NCI-H146 treated with DMSO at 0.1 percent for 48 hours (cell line): ENCODE measurements at regions not wholly inside any gene's neighbourhood (a gene's known extent, or its start where the extent isn't known, plus 50 kb on each side); places are given as distances from the start of the nearest gene placed in this dataset.
"Not testable (repeated sequence)": the region's sequence is repeated elsewhere in the genome, so short reads cannot be mapped to it uniquely, and the experiment has no call there.

Experiments
- DNase-seq: peaks from one replicate; lab custom pipeline; 2025; ENCODE audit not compliant: unreplicated experiment; lab: John Stamatoyannopoulos, UW

- DNase-seq, result not testable (repeated sequence)
Measured at GRCh38 chr16:60605652-60606051, 1430.6 kb downstream of the CDH8 start.

- DNase-seq, result no peak
Measured at GRCh38 chr16:60605176-60605575, 1431.1 kb downstream of the CDH8 start.

- no peak for DNase-seq
Measured at GRCh38 chr16:60586493-60586892, 1449.7 kb downstream of the CDH8 start.

DNA sequence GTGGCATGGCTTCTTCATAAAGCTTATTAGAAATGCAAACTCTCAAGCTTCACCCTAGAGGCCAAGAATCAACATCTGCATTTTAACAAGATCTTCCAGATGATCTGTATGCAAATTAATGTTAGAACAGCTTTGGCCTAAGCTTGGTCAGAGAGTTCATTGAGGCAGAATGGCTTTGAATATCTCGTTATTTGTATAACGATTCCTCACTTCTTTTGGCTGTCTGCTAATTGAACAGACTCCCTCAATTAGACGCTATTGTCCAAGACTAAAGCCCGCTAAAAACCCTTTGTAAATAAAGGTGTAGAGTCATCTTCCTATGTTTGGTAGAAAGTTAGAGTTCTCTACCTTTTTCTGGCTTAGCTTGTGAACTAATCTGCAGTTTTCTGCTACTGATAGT, 1453.7 kb downstream of the CDH8 start:
- no peak for DNase-seq

- no peak for DNase-seq
Measured at GRCh38 chr16:60566901-60567300, 1469.3 kb downstream of the CDH8 start.

GRCh38 chr16:60564588-60564987, 1471.7 kb downstream of the CDH8 start:
- no peak for DNase-seq

DNA sequence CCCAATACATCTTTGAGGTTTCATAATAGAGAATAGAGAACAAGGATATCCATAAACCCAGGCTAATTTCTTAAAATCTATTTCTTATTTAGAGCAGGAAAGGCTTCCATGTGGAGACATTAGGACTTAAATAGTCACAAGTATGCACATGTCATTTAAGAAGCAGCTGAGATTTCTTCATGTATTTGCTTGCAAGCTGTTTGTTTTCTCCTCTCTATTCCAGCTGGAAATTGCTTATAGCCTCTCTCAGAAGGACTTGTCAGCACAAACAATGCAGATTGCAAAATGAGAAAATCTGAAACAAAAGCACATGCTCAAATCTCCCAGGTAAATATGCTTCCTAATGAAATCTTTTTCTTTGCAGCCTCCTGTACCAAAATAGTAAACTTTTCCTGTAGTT, 1473.1 kb downstream of the CDH8 start:
- no peak for DNase-seq

DNA sequence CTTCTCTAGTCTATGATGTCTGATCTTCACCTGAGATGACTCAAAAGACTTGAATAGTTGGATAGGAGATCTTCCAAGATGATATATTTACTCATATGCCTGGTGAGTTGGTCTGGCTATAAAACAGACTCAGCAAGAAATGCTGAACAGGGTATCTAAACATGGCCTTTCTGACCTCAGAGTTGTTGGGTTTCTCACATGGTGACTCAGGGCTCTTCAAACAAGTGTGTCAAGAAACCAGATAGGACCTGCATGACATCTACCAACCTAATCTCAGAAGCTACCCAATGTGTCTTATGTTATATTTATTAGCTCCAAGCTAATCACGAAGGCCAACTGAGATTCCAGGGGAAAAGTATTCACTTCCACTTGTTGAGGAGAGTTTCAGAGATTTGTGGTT, 1477.3 kb downstream of the CDH8 start:
- no peak for DNase-seq

GRCh38 chr16:60553090-60553757, 1483.0 kb downstream of the CDH8 start:
- no peak for DNase-seq

DNA sequence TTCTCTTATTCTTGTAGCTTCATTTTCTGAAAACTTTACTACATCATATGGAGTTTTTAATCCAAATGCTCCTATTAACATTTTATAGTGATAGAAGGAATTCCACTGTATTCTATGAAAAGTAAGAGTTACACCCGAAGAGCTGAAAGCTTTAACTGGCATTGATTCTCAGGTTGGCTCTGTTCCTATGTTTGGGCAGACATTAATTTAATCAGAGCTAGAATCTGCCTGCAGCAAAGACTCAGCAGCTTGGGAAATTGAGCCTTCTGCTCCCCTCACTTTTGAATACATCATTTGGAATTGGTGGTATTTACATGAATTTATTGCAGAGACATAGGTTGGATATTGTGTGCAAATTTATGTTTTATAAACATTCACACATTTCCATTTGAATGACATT, 1494.7 kb downstream of the CDH8 start:
- DNase-seq, result no peak

- no peak for DNase-seq
Measured at GRCh38 chr16:60510941-60511340, 1525.3 kb downstream of the CDH8 start.

DNA sequence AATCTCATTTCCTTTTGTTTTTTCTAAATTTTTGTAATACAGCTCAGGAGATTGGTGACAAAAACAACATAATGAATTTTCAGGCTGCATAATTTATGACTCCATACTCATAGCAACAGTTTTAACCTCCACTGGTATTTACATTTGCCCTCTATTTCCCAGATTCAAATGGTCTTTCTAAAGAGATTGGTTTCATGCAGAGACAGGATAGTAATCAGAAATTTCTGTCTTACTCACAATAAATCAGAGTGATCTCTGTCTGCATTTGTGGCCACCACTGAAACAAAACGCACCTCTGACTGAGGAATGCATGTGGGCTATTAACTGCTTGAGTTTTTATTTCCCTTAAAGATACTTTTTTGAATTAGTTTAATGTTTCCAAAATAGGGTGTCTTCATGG, 1526.0 kb downstream of the CDH8 start:
- no peak for DNase-seq

DNA sequence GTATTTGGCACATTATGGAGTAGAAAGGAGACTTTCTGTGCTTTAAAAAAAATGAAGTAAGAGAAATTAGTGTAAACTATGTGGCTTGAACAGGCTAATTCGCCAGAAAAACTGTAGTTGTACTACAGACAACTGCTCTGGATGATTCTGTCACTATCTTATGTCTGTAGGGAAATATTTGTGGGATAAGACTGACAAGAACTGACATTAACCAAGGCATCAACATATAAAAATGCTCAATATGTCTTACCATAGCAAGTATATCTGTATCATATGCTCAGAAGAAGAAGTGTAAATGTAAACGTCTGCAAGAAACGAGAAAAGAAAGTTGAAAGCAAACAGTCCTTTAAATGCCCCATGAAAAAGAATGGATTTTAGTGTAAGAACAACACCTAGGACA, 1545.0 kb downstream of the CDH8 start:
- no peak for DNase-seq

DNA sequence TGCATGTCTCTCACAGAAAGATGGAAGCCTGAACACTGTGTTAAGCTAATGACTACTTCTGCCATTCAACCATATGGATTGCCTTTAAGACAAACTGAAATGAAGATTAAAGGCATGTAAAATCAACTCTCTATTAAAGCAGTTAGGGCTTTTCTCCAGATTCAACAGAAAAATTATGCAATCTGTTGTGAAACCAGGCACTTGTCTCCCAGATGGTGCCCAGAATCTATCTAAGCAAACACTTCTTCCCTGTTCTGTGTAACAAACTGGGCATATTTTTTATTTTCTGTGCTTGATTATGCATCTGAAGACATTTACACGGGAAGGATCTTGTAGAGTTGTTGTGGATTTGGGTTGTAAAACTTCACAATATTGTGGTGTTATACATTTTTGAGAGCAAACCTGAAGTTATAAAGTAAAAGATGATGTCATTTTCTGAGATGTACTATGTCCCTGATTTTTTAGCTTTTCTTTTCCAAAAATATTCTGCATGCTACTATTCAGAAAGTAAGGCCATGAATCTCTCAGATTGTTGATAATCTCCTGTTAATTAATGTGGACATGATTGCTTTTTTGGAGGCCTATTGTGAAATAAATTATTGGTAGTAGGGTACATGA, 1550.3 kb downstream of the CDH8 start:
- no peak for DNase-seq

DNA sequence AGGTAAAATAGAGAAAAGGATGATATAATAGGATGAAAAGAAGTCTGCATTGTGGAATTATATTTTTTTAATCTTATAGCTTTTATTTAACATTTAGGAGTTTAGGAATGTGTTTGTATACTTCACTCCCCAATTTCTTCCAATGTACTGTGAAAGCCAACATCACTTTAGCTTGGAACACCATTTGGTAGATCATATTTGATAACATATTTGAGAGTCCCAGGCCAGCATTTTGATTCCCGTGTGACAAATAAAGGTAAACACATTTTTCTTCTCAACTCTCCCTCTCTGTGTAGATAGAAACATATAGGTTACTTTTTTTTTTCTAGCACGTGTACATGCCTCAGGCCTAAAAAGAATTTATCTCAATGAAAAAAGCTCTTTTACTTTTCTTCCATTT, 1551.3 kb downstream of the CDH8 start:
- DNase-seq, result no peak

- DNase-seq, result no peak
Measured at GRCh38 chr16:60481591-60481990, 1554.6 kb downstream of the CDH8 start.

GRCh38 chr16:60478810-60479209, 1557.4 kb downstream of the CDH8 start:
- no peak for DNase-seq

DNA sequence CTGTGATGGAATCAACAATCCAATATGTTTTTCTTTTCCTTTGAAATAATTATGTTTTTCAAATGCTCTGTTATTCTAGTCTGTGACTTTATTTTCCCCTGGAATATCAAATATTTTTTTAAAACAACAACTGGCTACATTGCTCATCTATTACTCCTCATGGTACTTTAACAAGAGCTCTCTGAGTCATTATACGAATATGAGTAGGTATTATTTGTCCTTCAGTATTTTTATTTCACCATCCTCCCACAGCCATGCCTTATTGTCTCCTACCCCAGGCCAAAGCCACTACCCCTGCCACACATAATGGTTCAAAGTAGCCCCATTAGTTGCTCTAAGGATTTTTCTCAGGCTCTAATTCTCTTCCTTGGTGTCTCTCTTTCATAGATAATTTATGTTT, 1572.3 kb downstream of the CDH8 start:
- DNase-seq, result no peak

- DNase-seq, result no peak
Measured at GRCh38 chr16:60459463-60459862, 1576.8 kb downstream of the CDH8 start.

GRCh38 chr16:60458255-60458654, 1578.0 kb downstream of the CDH8 start:
- DNase-seq, result no peak

DNA sequence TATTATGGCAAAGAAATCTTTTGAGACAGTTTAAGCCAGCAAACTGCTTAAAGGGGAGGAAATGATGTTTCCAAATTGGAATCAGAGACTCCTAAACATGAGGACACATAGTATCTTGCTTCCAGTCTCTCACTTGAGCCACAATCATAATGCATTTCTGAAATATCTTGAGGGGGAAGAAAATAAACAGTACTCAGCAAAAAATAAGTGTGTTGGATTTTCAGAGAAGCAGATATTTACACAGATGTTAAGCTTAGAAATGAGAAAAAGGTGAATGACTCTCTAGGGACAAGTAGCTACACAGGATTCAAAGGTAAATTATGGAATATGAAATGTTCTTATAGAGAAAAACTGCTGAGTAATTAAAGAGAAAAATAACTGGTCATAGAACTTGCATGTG, 1583.6 kb downstream of the CDH8 start:
- DNase-seq, result no peak

DNA sequence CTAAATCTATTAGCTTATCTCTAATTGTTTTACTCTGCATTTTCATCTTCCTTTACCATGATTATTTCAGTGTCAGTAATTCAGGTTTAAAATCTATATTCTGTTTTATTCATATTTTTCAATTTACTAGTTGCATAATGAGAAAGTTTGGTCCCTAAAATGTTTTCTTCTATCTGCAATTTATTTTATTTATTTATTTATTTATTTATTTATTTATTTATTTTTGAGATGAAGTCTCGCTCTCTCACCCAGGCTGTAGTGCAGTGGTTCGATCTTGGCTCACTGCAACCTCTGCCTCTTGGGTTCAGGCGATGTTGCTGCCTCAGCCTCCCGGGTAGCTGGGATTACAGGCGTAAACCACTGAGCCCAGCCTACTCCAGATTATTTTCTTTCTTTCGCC, 1597.3 kb downstream of the CDH8 start:
- DNase-seq, result no peak

DNA sequence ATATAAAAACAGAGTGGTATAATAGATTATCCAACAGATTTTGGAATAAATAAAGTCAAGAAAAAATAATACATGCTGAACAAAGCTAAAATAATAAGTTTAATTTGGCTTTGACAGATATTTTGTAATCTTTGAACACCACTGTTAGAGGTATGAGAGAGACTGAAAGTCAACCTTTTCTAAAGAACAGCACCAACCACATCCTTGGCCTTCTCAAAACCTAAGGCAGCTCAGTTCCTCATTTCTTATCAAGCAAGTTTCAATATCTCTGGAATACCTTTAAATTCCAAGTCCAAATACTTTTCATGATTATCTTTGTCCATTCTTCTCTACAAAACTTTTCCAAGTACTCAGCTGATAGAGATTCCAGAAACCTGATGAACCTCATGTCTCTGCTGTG, 1603.8 kb downstream of the CDH8 start:
- no peak for DNase-seq
